Tibial nerve (tissue), 4 donors: ENCODE measurements at regions not wholly inside any gene's neighbourhood (a gene's known extent, or its start where the extent isn't known, plus 50 kb on each side); places are given as distances from the start of the nearest gene placed in this dataset.

Experiments
- CTCF ChIP-seq, 5 experiments: fragments of 200-600 bp in 3 of 5; fragments of 450-650 bp in 2 of 5; sonication (generic) in 3 of 5; IDR thresholded peaks; one replicate each; pipeline ENCODE4 v1.5.1; 2016 to 2019; ENCODE audit warnings: antibody characterized with exemption in 5 of 5, mild to moderate bottlenecking in 3 of 5, moderate library complexity in 2 of 5
- EP300 ChIP-seq, 2 donors: sonication (generic); formaldehyde crosslinking; IDR thresholded peaks; one replicate each; pipeline ENCODE4 v1.6.1; 2017; ENCODE audit warnings: antibody characterized with exemption in 2 of 2, mild to moderate bottlenecking in 1 of 2
- POLR2A ChIP-seq, 2 donors: fragments of 450-650 bp; IDR thresholded peaks; one replicate each; pipeline ENCODE4 v1.6.1; 2017; ENCODE audit warnings: antibody characterized with exemption in 2 of 2, mild to moderate bottlenecking in 2 of 2, moderate library complexity in 2 of 2

- TF ChIP-seq CTCF (IDR thresholded peaks at IDR 0.05) = no peak
- no peak for TF ChIP-seq POLR2A (IDR thresholded peaks at IDR 0.05)
- TF ChIP-seq EP300 (IDR thresholded peaks at IDR 0.05) = no peak
These were observed 854.9 kb downstream of the RPS29 start for GRCh38 chr14:48731260-48731659.
